ENCODE measurements at regions not wholly inside any gene's neighbourhood (a gene's known extent, or its start where the extent isn't known, plus 50 kb on each side); places are given as distances from the start of the nearest gene placed in this dataset.

DNA sequence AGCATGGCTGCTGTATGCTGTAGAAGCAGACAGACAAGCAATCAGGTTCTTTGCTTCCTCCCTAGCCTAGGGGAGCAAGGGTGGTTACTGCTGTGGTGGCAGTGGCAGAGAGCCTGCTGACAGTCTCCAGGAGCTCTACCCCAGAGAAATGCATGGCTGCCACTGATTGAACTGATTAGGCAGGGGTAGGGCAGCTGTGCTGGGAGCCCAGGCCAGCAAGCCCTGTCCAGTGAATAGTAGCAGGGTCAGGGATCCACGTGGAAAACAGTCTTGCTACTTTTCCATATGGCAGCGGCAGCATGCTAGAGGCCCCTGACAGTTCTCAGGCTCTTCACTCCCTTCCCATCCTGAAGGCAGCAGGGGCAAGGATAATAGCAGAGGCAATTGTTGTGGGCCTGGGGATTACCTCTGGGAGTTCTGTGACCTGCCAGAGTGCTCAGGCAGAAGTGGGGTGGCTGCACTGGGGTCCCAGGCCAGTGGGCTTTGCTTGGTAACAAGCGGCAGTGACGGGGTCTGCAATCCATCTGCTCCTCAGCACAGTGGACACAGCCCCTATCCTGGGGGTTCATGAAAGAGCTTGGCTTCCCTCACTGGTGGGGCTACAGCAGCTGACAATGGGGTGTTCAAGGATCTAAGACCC lies 558.8 kb upstream of the GHITM start:
- FAIRE-seq = no peak
- H3K23me2 ChIP-seq (ENCODE audit: low read depth, low read length) = no peaks in the 10 kb centered on the region
- no peak for TF ChIP-seq RFX5 (IDR thresholded peaks at IDR 0.05; ENCODE audit: borderline replicate concordance, low read depth, low read length)
- no peak for TF ChIP-seq TEAD4 (IDR thresholded peaks at IDR 0.05; ENCODE audit: low read depth, low read length)
- TF ChIP-seq CEBPB (IDR thresholded peaks at IDR 0.05; ENCODE audit: low read depth, low read length) = no peak
- TF ChIP-seq CBX5 (IDR thresholded peaks at IDR 0.05; ENCODE audit: low read depth, low read length) = no peak
- TF ChIP-seq POLR2AphosphoS5 (IDR thresholded peaks at IDR 0.05; ENCODE audit: low read depth, low read length) = no peak
- no peak for TF ChIP-seq SIX5 (IDR thresholded peaks at IDR 0.05; ENCODE audit: low read depth, low read length)
- TF ChIP-seq CBX8 (IDR thresholded peaks at IDR 0.05; ENCODE audit: borderline replicate concordance, low read depth, low read length) = no peak
- no peak for TF ChIP-seq RBBP5 (IDR thresholded peaks at IDR 0.05; ENCODE audit: borderline replicate concordance, low read depth, low read length)
- TF ChIP-seq HDAC6 (IDR thresholded peaks at IDR 0.05; ENCODE audit: low read depth, low read length) = no peak
- TF ChIP-seq SP1 (IDR thresholded peaks at IDR 0.05; ENCODE audit: low read depth, low read length) = no peak
- TF ChIP-seq SP2 (IDR thresholded peaks at IDR 0.05; ENCODE audit: low read length) = no peak
- TF ChIP-seq, protein P1, sequence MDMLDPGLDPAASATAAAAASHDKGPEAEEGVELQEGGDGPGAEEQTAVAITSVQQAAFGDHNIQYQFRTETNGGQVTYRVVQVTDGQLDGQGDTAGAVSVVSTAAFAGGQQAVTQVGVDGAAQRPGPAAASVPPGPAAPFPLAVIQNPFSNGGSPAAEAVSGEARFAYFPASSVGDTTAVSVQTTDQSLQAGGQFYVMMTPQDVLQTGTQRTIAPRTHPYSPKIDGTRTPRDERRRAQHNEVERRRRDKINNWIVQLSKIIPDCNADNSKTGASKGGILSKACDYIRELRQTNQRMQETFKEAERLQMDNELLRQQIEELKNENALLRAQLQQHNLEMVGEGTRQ (IDR thresholded peaks at IDR 0.05; ENCODE audit: low read length) = no peak
- no peak for TF ChIP-seq RXRA (IDR thresholded peaks at IDR 0.05; ENCODE audit: insufficient read depth, low read depth, low read length)
- no peak for TF ChIP-seq SUZ12 (IDR thresholded peaks at IDR 0.05; ENCODE audit: low read length)

More for the DNA sequence above, 558.8 kb upstream of the GHITM start:
- Histone ChIP-seq H3K9me3 (ENCODE audit: insufficient read depth in 2 of 2, low read depth in 1 of 2, low read length in 1 of 2) (peaks cover 0 to 6% of the 10 kb centered on the region in 2 experiments; a peak in 1 of 4 replicates), H2BK15ac (ENCODE audit: low read length) (no peak overlapping the region), H2BK120ac (replicated peaks; ENCODE audit: low read depth, low read length) (no peak overlapping the region), H3K4ac (replicated peaks; ENCODE audit: insufficient read length, low read depth, low read length) (no peak overlapping the region), H3K27me3 (replicated peaks in 1 of 4; ENCODE audit: control insufficient read depth in 3 of 4, extremely low read depth in 1 of 4, insufficient read depth in 3 of 4, low read length in 3 of 4) (no peaks in the 10 kb centered on the region), H3K56ac (replicated peaks; ENCODE audit: insufficient read length, low read depth, low read length) (no peak overlapping the region), H2BK5ac (ENCODE audit: low read depth, low read length) (no peak overlapping the region), H3K4me3 (ENCODE audit: extremely low read depth in 1 of 4, insufficient read depth in 2 of 4, low read depth in 3 of 4, low read length in 4 of 4) (no peak overlapping the region), H3K79me2 (ENCODE audit: control insufficient read depth in 1 of 2, insufficient read depth in 2 of 2, low read length in 2 of 2) (no peaks in the 10 kb centered on the region), H2AFZ (ENCODE audit: low read length) (no peak overlapping the region), H4K20me1 (replicated peaks in 1 of 2; ENCODE audit: control insufficient read depth in 1 of 2, insufficient read depth in 2 of 2, low read length in 2 of 2) (no peaks in the 10 kb centered on the region), H2BK12ac (ENCODE audit: low read depth, low read length) (no peak overlapping the region), H3K36me3 (ENCODE audit: control insufficient read depth in 2 of 4, insufficient read depth in 4 of 4, low read length in 3 of 4) (no peaks in the 10 kb centered on the region), H3K4me1 (replicated peaks in 1 of 4; ENCODE audit: control insufficient read depth in 3 of 4, insufficient read depth in 4 of 4, low read length in 3 of 4) (peaks cover 0 to 6% (median 0%) of the 10 kb centered on the region in 4 experiments; a peak in 2 of 7 replicates), H4K5ac (ENCODE audit: insufficient read length, low read depth, low read length) (no peak overlapping the region), H2BK20ac (ENCODE audit: low read length) (no peak overlapping the region), H4K91ac (replicated peaks; ENCODE audit: insufficient read length, low read length) (no peak overlapping the region), H3K9ac (replicated peaks in 1 of 4; ENCODE audit: extremely low read depth in 1 of 4, low read depth in 3 of 4, low read length in 3 of 4) (no peak overlapping the region), H2AK5ac (ENCODE audit: low read depth, low read length) (no peak overlapping the region), H4K8ac (ENCODE audit: extremely low read depth, insufficient read depth, low read length) (no peak overlapping the region), H3K27ac (ENCODE audit: low read depth, low read length) (no peak overlapping the region), H3K14ac (ENCODE audit: insufficient read length) (no peak overlapping the region), H3K79me1 (ENCODE audit: low read depth, low read length) (no peaks in the 10 kb centered on the region), H3K18ac (ENCODE audit: extremely low read depth, low read length) (no peak overlapping the region), H3K23ac (ENCODE audit: insufficient read length) (no peak overlapping the region), H3K4me2 (ENCODE audit: insufficient read depth in 1 of 2, low read depth in 2 of 2, low read length in 2 of 2) (no peak overlapping the region)
- CTCF ChIA-PET (ENCODE audit: partially characterized antibody) = interaction anchor here (0.5 kb wide), 1 partner anchor 93 kb away, joined by 3 read pairs; no protein-coding TSS in a partner anchor
- POLR2A ChIA-PET (ENCODE audit: partially characterized antibody) = no interaction called here
- no peak for DNase-seq (ENCODE audit: low read depth in 1 of 2, low spot score in 2 of 2)
- 93% methylated on average over 4 of the region's 4 CpGs; no CpG with 5 or more reads in 1 of the 2 experiments for WGBS, 2 experiments (ENCODE audit: extremely low coverage in 1 of 2, insufficient coverage in 1 of 2, insufficient read length in 1 of 2, insufficient replicate concordance in 2 of 2, low coverage in 1 of 2, low lambda C conversion rate in 2 of 2, missing lambda C conversion rate in 1 of 2)
